Natural killer cell (primary cell): ENCODE measurements at regions not wholly inside any gene's neighbourhood (a gene's known extent, or its start where the extent isn't known, plus 50 kb on each side); places are given as distances from the start of the nearest gene placed in this dataset.

Experiments used
- ATAC-seq, 3 donors: fragments of 150-1000 bp in 2 of 3; fragments of 200-7000 bp in 1 of 3; cut with Tn5 transposase; 1 replicate in 1 of 3; 2 replicates in 2 of 3; pipeline ENCODE4 v1.10.0; 2021; ENCODE audit warnings: mild to moderate bottlenecking in 2 of 3, moderate library complexity in 2 of 3
- DNase-seq, 2 donors: peaks; one replicate each; pipeline versions ENCODE4 v3.0.0 to v3.0.0-alpha.2; 2013 to 2021; ENCODE audit warnings: mixed read lengths in 1 of 2
- H3K27ac ChIP-seq: one replicate; pipeline ENCODE4 v1.5.1; 2013; ENCODE audit warnings: mild to moderate bottlenecking, low read length
- H3K27me3 ChIP-seq: one replicate; pipeline ENCODE4 v1.6.1; 2013; ENCODE audit warnings: low read length; ENCODE audit not compliant: control insufficient read depth, insufficient read depth
- H3K36me3 ChIP-seq: one replicate; pipeline ENCODE4 v1.6.1; 2013; ENCODE audit warnings: low read length; ENCODE audit not compliant: control insufficient read depth, insufficient read depth
- H3K4me1 ChIP-seq: one replicate; pipeline ENCODE4 v1.6.1; 2013; ENCODE audit warnings: low read length; ENCODE audit not compliant: control insufficient read depth, insufficient read depth
- H3K4me3 ChIP-seq: one replicate; pipeline ENCODE4 v1.5.1; 2013; ENCODE audit warnings: low read length
- H3K9me3 ChIP-seq: one replicate; pipeline ENCODE4 v1.6.1; 2013; ENCODE audit warnings: low read length; ENCODE audit not compliant: control insufficient read depth, insufficient read depth
- H3K27ac Mint-ChIP-seq, 2 donors: one replicate each; pipeline ENCODE4 v1.8.0; 2022; ENCODE audit warnings: mild to moderate bottlenecking in 2 of 2, mixed read lengths in 2 of 2, moderate library complexity in 1 of 2
- H3K27me3 Mint-ChIP-seq, 2 donors: one replicate each; pipeline ENCODE4 v1.8.0; 2022; ENCODE audit warnings: low read depth in 2 of 2, mixed read lengths in 2 of 2
- H3K36me3 Mint-ChIP-seq: one replicate; pipeline ENCODE4 v1.8.0; 2022; ENCODE audit warnings: mixed read lengths
- H3K4me1 Mint-ChIP-seq, 2 donors: one replicate each; pipeline ENCODE4 v1.8.0; 2022; ENCODE audit warnings: mixed read lengths in 2 of 2
- H3K4me3 Mint-ChIP-seq: one replicate; pipeline ENCODE4 v1.8.0; 2022; ENCODE audit warnings: mild to moderate bottlenecking, moderate library complexity, mixed read lengths
- H3K9me3 Mint-ChIP-seq, 2 donors: one replicate each; pipeline ENCODE4 v1.8.0; 2022; ENCODE audit warnings: mixed read lengths in 2 of 2
- WGBS: methylation state at CpG from one replicate; pipeline ENCODE4 v1.1.7; 2013; ENCODE audit warnings: missing lambda C conversion rate; ENCODE audit not compliant: insufficient coverage; 5-methylcytosine and 5-hydroxymethylcytosine counted together
- intact Hi-C: fragments of 100-400 bp; cut with micrococcal nuclease; formaldehyde crosslinking; loops from one replicate; pipeline ENCODE4 v1.14.2; 2022
- TF ChIP-seq, protein P1 (sequence below): fragments of 200-600 bp; IDR thresholded peaks from one replicate; pipeline ENCODE4 v1.8.0; 2022; ENCODE audit warnings: antibody characterized with exemption

DNA sequence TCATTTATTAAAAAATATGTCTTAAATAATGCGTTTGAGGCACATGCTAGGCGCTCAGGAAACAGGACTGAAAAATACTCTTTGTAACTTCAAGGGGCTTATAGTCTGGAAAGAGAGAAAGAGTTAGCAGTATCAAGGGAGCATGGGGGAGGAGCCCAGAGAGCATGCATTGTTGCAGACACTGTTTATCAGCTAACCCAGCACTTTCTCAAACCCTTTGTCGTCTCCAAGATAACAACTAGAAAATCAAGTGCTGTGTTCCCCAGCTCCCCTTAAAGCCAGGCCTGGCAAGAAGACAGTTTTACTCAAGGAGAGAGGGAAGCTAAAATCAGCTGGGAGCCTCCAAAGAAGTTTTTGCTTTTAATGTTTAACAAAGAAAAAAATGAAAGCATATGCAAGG is 98.4 kb downstream of the PERP start:
- no peak for ATAC-seq
- no peaks in the 10 kb centered on the region for H3K9me3 Mint-ChIP-seq
- Histone ChIP-seq H3K27me3 (no peaks in the 10 kb centered on the region), H3K9me3 (no peaks in the 10 kb centered on the region), H3K27ac (no peak overlapping the region), H3K36me3 (no peaks in the 10 kb centered on the region), H3K4me1 (no peaks in the 10 kb centered on the region), H3K4me3 (no peak overlapping the region)
- no peak overlapping the region for H3K4me3 Mint-ChIP-seq
- peaks cover 7 to 12% of the 10 kb centered on the region in 2 donors for H3K27me3 Mint-ChIP-seq
- DNase-seq, result no peak
- no peak overlapping the region for H3K27ac Mint-ChIP-seq
- H3K36me3 Mint-ChIP-seq, result no peaks in the 10 kb centered on the region
- H3K4me1 Mint-ChIP-seq, result no peaks in the 10 kb centered on the region
- TF ChIP-seq, protein P1, sequence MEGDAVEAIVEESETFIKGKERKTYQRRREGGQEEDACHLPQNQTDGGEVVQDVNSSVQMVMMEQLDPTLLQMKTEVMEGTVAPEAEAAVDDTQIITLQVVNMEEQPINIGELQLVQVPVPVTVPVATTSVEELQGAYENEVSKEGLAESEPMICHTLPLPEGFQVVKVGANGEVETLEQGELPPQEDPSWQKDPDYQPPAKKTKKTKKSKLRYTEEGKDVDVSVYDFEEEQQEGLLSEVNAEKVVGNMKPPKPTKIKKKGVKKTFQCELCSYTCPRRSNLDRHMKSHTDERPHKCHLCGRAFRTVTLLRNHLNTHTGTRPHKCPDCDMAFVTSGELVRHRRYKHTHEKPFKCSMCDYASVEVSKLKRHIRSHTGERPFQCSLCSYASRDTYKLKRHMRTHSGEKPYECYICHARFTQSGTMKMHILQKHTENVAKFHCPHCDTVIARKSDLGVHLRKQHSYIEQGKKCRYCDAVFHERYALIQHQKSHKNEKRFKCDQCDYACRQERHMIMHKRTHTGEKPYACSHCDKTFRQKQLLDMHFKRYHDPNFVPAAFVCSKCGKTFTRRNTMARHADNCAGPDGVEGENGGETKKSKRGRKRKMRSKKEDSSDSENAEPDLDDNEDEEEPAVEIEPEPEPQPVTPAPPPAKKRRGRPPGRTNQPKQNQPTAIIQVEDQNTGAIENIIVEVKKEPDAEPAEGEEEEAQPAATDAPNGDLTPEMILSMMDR, result no peak
- intact Hi-C loops, result no loop called here
- WGBS, result 97% methylated on average over 3 of the region's 3 CpGs

DNA sequence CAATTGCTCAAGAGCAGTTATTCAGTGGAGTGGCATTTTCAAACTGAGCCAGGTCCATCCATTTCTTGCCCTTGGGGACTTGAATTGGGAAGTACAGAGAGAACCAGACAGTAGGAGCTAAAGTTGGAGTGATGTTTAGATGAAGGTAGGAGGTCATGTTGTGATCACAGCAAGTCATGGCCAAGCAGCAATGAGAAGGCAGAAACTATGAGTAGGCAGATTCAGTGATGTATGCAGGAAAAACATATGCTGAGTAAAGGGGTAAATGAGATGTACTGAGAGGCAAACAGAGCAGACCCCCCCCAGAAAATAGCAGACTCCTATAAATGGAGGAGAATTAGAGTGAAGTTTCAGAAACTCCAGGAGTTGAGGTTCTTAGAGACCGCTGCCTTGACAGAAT is 95.8 kb downstream of the PERP start:
- no peaks in the 10 kb centered on the region for H3K4me1 ChIP-seq
- no peak overlapping the region for H3K4me3 Mint-ChIP-seq
- no peaks in the 10 kb centered on the region for H3K36me3 ChIP-seq
- no peak overlapping the region for H3K4me3 ChIP-seq
- H3K27ac ChIP-seq, result no peak overlapping the region
- no peaks in the 10 kb centered on the region for H3K27me3 ChIP-seq
- ATAC-seq (no peak), DNase-seq (no peak)
- 100% methylated on average over 1 of the region's 1 CpG for WGBS
- H3K27ac Mint-ChIP-seq, result no peak overlapping the region
- no peaks in the 10 kb centered on the region for H3K36me3 Mint-ChIP-seq
- H3K9me3 ChIP-seq, result no peaks in the 10 kb centered on the region
- H3K9me3 Mint-ChIP-seq, result no peaks in the 10 kb centered on the region
- H3K27me3 Mint-ChIP-seq, result peaks cover 2 to 3% of the 10 kb centered on the region in 2 donors
- intact Hi-C loops, result no loop called here
- no peaks in the 10 kb centered on the region for H3K4me1 Mint-ChIP-seq
- TF ChIP-seq, protein P1, result no peak

DNA sequence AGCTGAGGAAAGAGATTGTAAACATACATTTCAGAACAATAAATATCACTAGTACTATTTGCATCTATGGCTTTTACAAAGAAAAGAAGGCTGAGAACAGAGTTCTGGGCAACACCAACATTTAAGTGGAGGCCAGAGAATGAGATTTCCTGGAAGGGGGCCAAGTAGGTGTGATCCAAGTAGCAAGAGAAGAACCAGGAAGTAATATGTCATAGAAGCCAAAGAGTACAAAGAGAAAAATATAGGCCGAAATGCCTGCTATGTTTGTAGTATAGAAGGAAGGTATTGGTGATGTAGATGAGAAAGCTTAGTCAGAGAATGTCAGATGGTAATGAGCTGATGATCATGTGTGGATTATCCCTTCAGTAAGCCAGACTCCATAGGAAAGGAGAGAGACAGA is 94.5 kb downstream of the PERP start:
- Mint-ChIP-seq H3K9me3 (no peaks in the 10 kb centered on the region), H3K4me3 (no peak overlapping the region), H3K4me1 (no peaks in the 10 kb centered on the region), H3K27ac (no peak overlapping the region), H3K36me3 (no peaks in the 10 kb centered on the region), H3K27me3 (peaks cover 7 to 8% of the 10 kb centered on the region in 2 donors)
- Histone ChIP-seq H3K4me3 (no peak overlapping the region), H3K27ac (no peak overlapping the region), H3K36me3 (no peaks in the 10 kb centered on the region), H3K27me3 (no peaks in the 10 kb centered on the region), H3K4me1 (no peaks in the 10 kb centered on the region), H3K9me3 (no peaks in the 10 kb centered on the region)
- WGBS, result 100% methylated on average over 1 of the region's 1 CpG
- DNase-seq, result peak in 1 of 2 donors; percentile 25
- intact Hi-C loops, result no loop called here
- no peak for ATAC-seq
- TF ChIP-seq, protein P1, result no peak

DNA sequence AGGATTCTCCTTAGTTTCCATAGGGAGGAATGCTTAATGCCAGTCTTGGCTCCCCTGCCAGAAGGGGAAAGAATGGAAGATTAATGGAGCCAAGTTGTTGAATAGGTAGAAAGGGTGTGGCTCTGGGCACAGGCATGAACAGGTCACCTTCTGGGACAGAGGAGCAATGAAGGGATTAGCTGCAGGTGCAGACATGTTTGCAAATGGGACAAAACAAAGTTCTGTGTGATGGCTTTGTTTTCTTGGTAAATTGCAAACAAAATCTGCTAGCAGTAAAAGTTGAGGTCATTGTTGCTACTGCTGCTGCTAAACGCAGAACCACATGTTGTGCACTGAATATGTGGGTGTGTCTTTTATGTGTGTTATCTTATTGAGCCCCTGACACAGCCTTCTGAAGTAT is 93.3 kb downstream of the PERP start:
- DNase-seq, result no peak
- Mint-ChIP-seq H3K4me1 (no peaks in the 10 kb centered on the region), H3K4me3 (no peak overlapping the region), H3K27me3 (peaks cover 7 to 8% of the 10 kb centered on the region in 2 donors), H3K36me3 (no peaks in the 10 kb centered on the region), H3K27ac (no peak overlapping the region), H3K9me3 (no peaks in the 10 kb centered on the region)
- Histone ChIP-seq H3K4me3 (no peak overlapping the region), H3K4me1 (no peaks in the 10 kb centered on the region), H3K27me3 (no peaks in the 10 kb centered on the region), H3K36me3 (no peaks in the 10 kb centered on the region), H3K27ac (no peak overlapping the region), H3K9me3 (no peaks in the 10 kb centered on the region)
- WGBS, result 50% methylated on average over 1 of the region's 1 CpG
- ATAC-seq, result no peak
- TF ChIP-seq, protein P1, result no peak
- intact Hi-C loops, result no loop called here
